GM12892 (cell line): ENCODE measurements at regions not wholly inside any gene's neighbourhood (a gene's known extent, or its start where the extent isn't known, plus 50 kb on each side); places are given as distances from the start of the nearest gene placed in this dataset.

Experiments
- POLR2A ChIP-seq: IDR thresholded peaks from 2 replicates; pipeline ENCODE4 v1.6.1; 2011; ENCODE audit warnings: low read depth, low read length, control low read depth
- POLR2AphosphoS5 ChIP-seq: IDR thresholded peaks from 2 replicates; pipeline ENCODE4 v1.6.1; 2011; ENCODE audit warnings: low read depth, low read length, control low read depth

DNA sequence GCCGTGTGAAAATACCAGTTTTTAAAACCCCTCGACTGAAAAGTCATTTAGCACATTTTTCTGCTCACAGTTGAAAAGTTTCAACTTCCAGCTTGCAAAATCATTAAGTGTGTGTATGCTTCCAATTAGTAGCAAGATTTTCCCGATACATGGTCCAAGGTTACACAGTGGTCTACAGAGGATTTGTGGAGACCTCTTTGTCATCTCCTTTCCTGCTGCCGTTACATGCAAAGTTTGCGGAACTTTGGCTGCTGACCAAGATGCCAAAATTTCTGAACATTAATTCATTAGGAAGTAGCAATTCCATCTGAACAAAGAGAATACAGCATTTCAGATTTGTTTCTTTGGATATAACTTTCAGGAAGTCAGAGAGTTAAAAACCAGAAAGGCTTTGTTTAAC, 474.6 kb downstream of the PLCL1 start:
- TF ChIP-seq POLR2AphosphoS5 (no peak), POLR2A (no peak)
